ENCODE measurements at regions not wholly inside any gene's neighbourhood (a gene's known extent, or its start where the extent isn't known, plus 50 kb on each side); places are given as distances from the start of the nearest gene placed in this dataset.

GRCh38 chr16:86221085-86221484, 289.2 kb upstream of the FOXF1 start:
- Histone ChIP-seq H3K79me2 (ENCODE audit: control insufficient read depth, low read length) (no peaks in the 10 kb centered on the region), H3K4me1 (ENCODE audit: control insufficient read depth, low read length) (no peaks in the 10 kb centered on the region), H3K9me2 (replicated peaks; ENCODE audit: control insufficient read depth, low read length) (no peaks in the 10 kb centered on the region), H3K27me3 (ENCODE audit: control insufficient read depth, low read length) (peaks cover 8% of the 10 kb centered on the region; the same call in 1 of the 2 replicates), H3K9me3 (ENCODE audit: control insufficient read depth, insufficient read depth, low read length) (no peaks in the 10 kb centered on the region), H3K36me3 (ENCODE audit: control insufficient read depth, low read length) (no peaks in the 10 kb centered on the region), H4K20me1 (ENCODE audit: control insufficient read depth, insufficient read depth, low read depth, low read length) (no peaks in the 10 kb centered on the region), H3K4me3 (ENCODE audit: low read length) (no peak overlapping the region), H3K4me2 (ENCODE audit: low read length) (no peak overlapping the region), H3K27ac (ENCODE audit: low read depth, low read length) (no peak overlapping the region), H3F3A (ENCODE audit: control insufficient read depth, insufficient read depth) (no peaks in the 10 kb centered on the region)
- TF ChIP-seq, protein P1, sequence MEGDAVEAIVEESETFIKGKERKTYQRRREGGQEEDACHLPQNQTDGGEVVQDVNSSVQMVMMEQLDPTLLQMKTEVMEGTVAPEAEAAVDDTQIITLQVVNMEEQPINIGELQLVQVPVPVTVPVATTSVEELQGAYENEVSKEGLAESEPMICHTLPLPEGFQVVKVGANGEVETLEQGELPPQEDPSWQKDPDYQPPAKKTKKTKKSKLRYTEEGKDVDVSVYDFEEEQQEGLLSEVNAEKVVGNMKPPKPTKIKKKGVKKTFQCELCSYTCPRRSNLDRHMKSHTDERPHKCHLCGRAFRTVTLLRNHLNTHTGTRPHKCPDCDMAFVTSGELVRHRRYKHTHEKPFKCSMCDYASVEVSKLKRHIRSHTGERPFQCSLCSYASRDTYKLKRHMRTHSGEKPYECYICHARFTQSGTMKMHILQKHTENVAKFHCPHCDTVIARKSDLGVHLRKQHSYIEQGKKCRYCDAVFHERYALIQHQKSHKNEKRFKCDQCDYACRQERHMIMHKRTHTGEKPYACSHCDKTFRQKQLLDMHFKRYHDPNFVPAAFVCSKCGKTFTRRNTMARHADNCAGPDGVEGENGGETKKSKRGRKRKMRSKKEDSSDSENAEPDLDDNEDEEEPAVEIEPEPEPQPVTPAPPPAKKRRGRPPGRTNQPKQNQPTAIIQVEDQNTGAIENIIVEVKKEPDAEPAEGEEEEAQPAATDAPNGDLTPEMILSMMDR (IDR thresholded peaks at IDR 0.05; ENCODE audit: low read depth, low read length, poor library complexity, severe bottlenecking): no peak
- TF ChIP-seq EZH2phosphoT487 (IDR thresholded peaks at IDR 0.05; ENCODE audit: borderline replicate concordance, low read length): no peak

- no peaks in the 10 kb centered on the region for H3F3A ChIP-seq (ENCODE audit: control insufficient read depth, insufficient read depth)
- no peak overlapping the region for H3K4me3 ChIP-seq (ENCODE audit: low read length)
- H3K36me3 ChIP-seq (ENCODE audit: control insufficient read depth, low read length): no peaks in the 10 kb centered on the region
- H3K27me3 ChIP-seq (ENCODE audit: control insufficient read depth, low read length): peaks cover 8% of the 10 kb centered on the region; the same call in 1 of the 2 replicates
- no peaks in the 10 kb centered on the region for H3K4me1 ChIP-seq (ENCODE audit: control insufficient read depth, low read length)
- H3K9me2 ChIP-seq (replicated peaks; ENCODE audit: control insufficient read depth, low read length): no peaks in the 10 kb centered on the region
- no peak overlapping the region for H3K4me2 ChIP-seq (ENCODE audit: low read length)
- no peaks in the 10 kb centered on the region for H3K9me3 ChIP-seq (ENCODE audit: control insufficient read depth, insufficient read depth, low read length)
- H3K79me2 ChIP-seq (ENCODE audit: control insufficient read depth, low read length): no peaks in the 10 kb centered on the region
- H4K20me1 ChIP-seq (ENCODE audit: control insufficient read depth, insufficient read depth, low read depth, low read length): no peaks in the 10 kb centered on the region
- no peak overlapping the region for H3K27ac ChIP-seq (ENCODE audit: low read depth, low read length)
- TF ChIP-seq, protein P1 (IDR thresholded peaks at IDR 0.05; ENCODE audit: low read depth, low read length, poor library complexity, severe bottlenecking): no peak
- no peak for TF ChIP-seq EZH2phosphoT487 (IDR thresholded peaks at IDR 0.05; ENCODE audit: borderline replicate concordance, low read length)
These were observed 287.8 kb upstream of the FOXF1 start for GRCh38 chr16:86222547-86222946.

DNA sequence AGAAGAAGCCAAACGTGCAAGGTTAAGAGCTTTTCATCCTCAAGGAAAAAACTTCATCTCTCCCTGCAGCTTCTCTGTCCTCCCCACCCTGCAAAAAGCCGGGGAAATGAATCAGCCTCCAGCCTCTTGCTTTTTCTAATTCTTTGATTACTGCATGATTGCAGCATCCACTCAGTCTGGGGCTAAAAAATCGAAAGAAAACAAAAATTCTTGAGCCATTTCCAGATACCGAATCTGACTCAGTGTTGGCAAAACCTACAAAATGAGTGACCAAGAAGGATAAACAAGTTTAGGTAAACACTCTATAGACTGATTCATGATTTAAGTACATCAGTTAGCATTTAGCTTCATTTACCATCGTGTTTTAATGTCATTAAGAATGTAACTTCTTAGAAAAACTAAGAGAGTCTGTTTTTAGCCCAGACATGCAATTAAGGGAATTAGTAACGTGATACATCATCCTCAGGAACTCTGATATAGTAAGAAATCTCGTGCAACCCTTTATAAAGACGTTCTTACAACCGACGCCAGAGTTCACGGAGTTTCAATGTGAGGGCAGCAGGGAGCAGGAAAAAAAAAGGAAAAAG, 287.3 kb upstream of the FOXF1 start:
- H3K4me2 ChIP-seq (ENCODE audit: low read length): no peak overlapping the region
- H3K36me3 ChIP-seq (ENCODE audit: control insufficient read depth, low read length): no peaks in the 10 kb centered on the region
- no peaks in the 10 kb centered on the region for H3K79me2 ChIP-seq (ENCODE audit: control insufficient read depth, low read length)
- H3K9me3 ChIP-seq (ENCODE audit: control insufficient read depth, insufficient read depth, low read length): no peaks in the 10 kb centered on the region
- no peak for TF ChIP-seq EZH2phosphoT487 (IDR thresholded peaks at IDR 0.05; ENCODE audit: borderline replicate concordance, low read length)
- TF ChIP-seq, protein P1 (IDR thresholded peaks at IDR 0.05; ENCODE audit: low read depth, low read length, poor library complexity, severe bottlenecking): no peak
- no peaks in the 10 kb centered on the region for H3F3A ChIP-seq (ENCODE audit: control insufficient read depth, insufficient read depth)
- no peak overlapping the region for H3K27ac ChIP-seq (ENCODE audit: low read depth, low read length)
- no peaks in the 10 kb centered on the region for H3K9me2 ChIP-seq (replicated peaks; ENCODE audit: control insufficient read depth, low read length)
- peaks cover 8% of the 10 kb centered on the region; the same call in 1 of the 2 replicates for H3K27me3 ChIP-seq (ENCODE audit: control insufficient read depth, low read length)
- H3K4me3 ChIP-seq (ENCODE audit: low read length): no peak overlapping the region
- no peaks in the 10 kb centered on the region for H3K4me1 ChIP-seq (ENCODE audit: control insufficient read depth, low read length)
- no peaks in the 10 kb centered on the region for H4K20me1 ChIP-seq (ENCODE audit: control insufficient read depth, insufficient read depth, low read depth, low read length)

Measured in DOHH2 (cell line).